Activated gamma-delta T cell (primary cell): ENCODE measurements at regions not wholly inside any gene's neighbourhood (a gene's known extent, or its start where the extent isn't known, plus 50 kb on each side); places are given as distances from the start of the nearest gene placed in this dataset.

Experiments used
- DNase-seq: peaks from one replicate; lab custom pipeline; 2025; lab: John Stamatoyannopoulos, UW

DNA sequence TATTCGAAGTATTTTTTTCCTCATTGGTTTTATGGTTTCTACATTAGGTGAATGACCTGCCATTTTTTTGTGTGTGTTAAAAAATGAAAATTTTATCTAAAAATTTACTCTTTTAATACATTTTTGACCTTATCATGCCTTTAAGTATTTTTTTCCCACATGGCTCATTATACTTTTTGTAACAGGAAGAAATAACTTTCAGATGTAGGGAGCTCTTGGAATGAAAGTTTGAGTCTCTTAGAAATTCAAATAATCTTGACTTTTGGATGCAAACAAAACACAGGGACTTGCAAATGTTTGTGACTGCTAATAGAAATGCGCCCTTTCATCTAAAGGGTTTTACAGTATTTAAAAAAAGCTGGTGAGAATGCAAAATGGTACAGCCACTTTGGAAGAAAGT, 457.9 kb downstream of the KLF5 start:
- no peak for DNase-seq

DNA sequence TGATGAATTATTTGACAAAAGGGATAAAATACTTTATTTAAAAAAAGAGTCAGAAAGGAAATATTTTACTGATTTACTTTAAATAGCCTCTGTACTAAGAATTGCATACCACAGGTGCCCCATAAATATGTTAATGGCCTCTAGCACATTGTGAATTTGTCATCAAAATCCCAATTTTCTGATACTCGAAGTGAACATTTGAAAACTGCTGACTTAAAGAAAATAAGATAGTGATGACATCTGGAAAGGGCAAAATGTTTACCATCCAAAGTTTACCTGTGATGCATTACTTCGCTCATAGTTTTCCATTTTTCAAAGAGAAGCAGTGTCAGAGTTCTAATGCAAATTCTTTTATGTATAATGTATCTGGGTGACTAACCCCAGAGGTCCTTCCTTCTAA, 455.4 kb downstream of the KLF5 start:
- no peak for DNase-seq

DNA sequence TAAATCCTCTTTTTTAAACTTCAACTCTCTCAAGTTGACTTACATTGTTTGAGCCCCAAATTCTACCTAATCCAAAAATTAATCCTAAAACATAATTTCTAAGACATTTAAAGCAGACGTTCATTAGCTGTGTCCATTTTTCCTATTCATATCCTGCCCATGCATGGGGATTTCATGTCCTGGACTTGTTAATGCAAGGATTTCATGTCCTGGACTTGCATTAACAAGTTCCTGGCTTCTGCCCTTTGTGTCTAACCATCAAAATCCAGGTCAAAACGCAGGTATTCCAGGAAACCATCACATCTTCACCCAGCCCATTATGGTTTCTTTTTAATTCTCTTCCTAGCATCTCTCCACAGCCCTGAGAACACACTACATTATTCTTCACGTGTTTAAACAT, 454.9 kb downstream of the KLF5 start:
- no peak for DNase-seq

DNA sequence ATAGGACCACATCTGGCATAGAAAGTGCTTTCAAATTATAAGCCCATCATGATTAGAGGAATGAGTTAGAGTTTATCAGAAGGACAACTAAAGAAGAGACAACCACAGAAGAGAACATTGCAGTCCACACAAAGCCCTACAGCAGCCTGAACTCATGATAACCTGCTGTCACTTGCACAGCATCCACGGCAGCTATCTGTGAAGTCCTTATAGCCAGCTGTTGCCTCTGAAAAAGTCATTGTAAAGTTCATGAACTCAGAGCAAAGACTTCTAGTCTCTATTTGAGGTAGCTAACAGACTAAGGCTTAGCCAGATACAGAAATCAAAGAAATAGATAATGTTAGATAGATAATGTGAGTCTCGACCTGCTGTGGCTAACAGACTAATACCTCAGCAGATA, 450.0 kb downstream of the KLF5 start:
- DNase-seq, result no peak

DNA sequence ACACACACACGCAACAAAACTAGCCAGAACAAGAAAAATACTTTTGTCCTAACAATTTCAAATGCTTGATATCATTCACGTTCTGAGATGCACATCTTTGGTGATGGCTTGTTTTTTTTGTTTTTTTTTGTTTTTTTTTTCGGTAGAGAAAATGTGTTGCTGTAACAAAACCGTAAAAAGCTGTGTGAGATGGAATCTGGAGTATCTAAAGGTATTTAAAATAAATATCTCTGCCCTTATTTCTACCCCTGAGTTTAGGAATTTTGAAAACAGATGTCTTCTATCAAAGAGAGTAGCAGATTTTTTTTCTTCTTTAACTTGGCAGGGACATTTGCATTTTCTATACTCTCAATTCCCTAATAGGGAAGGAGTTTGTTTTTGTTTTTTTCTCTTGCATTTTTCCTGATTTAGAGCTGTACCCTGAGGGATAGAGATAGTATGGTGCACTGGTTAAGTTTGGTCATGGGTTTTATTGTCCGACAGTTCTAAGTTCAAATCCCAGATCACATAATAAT, 446.6 kb downstream of the KLF5 start:
- no peak for DNase-seq

DNA sequence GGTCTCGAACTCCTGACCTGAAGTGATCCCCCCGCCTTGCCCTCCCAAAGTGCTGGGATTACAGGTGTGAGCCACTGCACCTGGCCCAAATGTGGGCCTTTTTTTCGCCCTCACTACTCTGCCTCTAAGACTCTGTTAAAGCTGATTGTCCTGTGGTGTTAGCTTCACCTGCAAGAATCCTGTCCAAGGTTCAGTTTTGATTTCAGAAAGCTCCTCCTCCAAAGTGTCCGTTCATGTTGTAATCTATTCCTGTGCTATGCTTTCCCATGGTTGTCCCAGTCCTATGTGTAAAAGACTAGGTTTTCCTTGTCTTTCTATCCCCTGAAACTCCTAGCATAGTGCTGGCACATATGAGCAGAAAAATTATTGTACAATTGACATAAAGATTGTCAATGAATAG, 440.9 kb downstream of the KLF5 start:
- DNase-seq, result no peak

DNA sequence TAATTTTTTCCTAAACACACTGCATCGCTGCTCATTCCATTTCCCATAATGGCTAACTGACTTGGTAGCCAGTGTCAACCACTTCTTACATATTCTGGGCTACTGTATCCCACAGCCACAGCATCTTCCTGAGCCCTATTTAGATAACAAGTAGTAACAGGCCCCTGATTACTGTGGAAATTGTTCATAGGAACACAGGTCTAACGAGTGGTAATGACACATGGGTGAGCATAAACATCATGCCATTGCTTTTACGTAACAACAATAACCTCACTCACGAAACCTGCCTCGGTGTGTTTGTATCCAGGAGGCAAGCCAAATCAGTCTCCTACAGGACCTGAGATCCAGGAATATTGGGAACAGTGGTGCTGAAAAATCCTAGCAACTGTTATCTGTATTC, 438.6 kb downstream of the KLF5 start:
- no peak for DNase-seq

DNA sequence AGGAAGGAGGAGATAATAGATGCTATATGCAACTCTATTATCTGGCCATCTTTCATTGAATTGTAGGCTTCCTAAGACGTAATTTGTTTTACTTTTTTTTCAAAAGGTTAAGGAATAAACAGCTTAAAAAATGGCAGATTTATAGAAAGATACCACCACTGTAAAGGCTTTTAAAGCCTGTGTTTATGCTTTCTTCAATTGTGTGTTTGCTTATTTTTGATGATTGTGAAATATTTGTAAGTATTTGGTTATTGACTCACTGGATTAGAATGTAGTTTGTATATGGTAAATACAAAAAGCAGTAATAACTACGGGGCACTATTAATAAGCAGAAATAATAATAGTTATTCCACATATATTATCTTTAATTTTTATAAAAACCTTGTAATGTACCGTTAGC, 437.9 kb downstream of the KLF5 start:
- no peak for DNase-seq

DNA sequence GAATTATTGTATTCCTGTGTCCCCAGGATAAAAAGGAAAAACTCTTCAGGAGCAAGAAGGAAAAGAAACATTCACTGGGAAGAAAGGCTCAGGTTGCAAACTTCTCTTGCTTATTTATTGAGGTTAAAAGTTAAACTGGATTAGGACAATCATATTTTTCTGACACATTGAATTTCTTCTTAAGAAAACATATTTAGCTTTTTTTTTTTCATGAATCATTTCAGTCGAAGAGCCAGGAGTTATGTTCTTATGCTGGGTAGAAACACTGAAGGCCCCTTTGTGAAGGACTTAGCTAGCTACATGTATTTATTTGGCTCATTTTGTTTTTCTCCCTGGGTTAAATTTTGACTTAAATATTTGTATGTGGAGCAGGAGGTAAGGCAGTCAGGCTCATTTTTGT, 434.0 kb downstream of the KLF5 start:
- no peak for DNase-seq

DNA sequence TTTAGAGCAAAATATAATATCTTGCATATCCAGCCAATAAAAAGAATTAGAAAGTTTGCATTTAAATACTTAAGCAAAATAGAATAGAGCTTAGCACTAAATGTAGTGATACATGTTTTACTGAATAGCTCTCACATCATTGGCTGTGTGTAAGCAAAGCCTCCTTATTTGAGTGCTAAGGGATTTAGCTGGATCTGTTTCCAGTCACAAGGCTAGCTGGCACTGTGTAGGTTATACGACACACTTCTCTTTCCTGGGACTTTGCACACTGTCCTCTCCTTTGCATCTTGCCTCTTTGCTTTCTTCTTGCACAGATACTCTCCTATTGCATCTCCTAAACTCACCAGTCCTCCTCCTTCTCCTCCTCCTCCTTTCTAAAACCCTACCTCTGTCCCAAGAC, 423.8 kb downstream of the KLF5 start:
- no peak for DNase-seq

DNA sequence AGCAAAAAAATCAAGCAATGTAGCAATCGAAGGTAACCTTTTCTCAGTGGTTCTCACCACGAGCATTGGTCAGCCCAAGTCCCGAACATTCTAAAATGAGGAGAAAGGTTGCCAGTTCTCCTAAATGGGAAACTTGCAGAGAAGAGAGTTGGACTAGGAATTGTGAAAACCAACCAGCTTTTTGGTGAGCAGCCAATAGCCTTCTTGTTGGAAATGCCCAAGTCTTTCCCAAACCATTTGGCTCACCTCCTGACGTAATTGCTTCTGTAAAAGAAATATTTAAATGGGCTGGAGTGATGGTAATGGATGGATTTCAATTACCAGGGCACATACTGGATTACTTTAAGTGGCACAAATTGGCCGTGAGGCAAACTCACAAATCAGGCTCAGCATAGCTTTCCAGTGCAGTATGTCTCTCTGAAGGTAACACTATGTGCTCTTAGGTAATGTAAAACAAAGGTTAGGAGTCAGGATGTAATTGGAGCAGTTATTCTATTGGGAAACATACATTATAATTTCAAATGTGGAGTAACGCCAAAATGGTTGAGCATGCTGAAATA, 423.2 kb downstream of the KLF5 start:
- DNase-seq, result no peak

DNA sequence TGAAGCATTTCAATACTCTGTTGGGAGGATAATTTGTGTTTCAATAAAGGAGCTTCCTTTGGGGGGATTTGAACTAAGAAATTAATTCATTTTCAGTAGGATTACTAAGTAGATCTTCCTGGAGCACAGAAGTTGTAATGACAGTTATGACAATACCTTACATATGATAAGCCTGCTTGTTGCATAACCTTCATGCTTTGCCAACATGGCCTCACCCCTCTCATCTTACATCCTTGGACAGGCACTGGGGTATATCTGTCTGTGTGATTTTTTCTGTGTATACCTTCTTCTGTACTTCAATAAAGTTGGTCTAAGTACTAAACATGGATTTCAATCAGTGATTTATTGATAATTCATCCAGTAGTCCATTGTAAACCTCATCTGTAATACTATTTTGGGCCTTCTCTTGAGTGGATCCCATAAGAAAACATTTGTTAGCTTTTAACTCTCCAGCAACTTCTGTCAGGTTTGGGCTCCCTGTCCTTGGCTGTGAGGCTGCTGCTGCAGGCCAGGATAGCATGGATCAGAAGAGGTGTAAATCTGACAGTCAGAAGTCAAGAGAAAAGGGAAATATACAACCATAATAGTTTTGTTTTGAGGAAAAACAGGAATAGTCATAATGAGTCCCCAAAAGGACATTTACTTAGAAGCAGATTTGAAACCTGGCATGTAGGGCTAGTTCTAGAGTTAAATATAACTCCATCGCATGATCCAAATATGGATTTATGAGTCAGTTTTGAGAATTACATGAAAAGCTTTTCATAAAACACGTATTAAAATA, 422.2 kb downstream of the KLF5 start:
- DNase-seq, result no peak

DNA sequence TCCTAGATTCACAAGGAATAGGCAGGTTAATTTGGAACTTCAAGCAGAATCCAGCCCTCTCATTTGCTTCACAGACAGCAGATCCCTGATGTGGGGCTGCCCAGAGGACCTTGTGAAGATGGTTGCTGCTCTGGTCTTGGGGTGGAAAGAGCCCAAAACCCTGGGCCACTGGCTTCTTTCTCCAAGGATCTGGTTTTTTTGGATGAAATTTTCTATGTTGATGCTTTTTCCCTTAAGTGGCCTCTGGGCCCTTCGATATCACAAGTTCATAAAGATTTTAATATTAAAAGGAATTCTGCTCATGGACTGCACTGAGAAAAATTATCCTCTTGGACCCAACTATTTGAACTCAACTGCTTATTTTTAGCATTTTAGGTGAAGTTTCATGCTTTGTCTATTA, 421.1 kb downstream of the KLF5 start:
- DNase-seq, result no peak

DNA sequence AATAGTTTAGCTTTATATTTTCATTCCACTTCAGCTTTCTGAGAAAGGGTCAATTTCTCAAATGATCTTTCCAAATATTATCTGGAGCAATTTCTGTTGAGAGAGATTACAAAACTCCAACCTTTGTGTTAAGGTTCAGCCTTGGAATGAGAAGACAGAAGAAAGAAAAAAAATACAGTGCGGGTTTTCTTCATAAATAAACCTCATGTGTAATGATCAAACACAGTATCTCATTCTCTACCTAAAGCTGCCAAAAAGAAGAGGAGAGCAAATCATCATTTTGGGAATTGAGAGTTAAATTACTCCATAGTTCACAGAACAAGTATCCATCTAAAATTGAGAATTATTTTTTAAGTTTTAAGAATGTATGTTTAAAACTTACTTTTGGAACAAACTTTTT, 420.5 kb downstream of the KLF5 start:
- no peak for DNase-seq

DNA sequence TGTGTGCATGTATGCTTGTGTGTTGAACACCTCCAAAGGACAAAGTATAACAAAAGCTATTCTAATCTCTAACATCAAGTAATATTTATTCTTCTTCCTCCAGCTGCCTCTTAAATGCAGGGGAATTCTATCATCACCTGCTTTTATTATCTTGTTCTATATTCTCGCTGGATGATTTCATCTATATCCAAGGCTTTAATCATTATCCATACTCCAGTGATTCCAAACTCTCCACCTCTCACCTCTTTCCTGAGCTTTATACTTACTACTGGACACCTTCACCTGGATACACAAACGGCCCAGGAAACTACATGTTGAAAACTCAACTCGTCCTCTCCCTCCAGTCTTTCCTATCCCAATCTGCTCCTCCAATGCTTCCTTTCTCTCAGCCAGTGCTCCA, 418.6 kb downstream of the KLF5 start:
- DNase-seq, result no peak

DNA sequence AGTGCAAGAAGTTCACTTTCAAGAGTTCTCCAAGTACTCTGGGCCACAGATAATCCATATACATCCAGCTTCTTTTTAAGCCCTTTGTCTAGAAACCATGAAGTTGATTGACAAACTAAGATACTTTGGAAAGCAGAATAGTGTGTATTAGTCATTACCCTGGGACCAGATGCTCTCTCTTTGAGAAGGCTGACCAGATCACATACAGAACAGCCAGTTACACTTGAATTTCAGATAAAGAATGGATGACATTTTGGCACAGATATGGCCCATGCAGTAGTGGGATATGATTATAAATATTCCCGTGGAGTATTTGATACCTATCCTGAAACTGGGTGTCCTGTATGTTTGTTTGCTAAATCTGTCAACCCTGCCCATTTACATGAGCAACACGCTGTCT, 414.2 kb downstream of the KLF5 start:
- DNase-seq, result no peak

DNA sequence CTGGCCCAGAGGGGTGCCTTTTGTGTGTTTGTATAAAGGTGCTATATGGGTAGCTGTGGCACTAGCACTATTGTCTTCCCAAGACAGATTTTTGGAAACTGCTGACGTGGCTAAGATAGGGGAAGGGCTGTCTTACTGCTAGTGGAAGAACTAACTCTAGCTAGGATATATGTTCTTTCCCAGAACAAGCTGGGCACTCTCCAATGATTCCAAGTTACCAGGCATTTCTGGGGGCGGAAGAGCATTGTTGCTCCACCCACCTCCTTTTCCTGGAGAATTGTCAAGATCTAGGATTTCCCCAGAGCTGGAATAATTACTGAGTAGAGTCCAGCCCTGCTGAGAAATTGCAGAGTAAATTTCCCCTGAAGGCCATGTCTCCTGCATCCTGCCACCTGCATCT, 408.3 kb downstream of the KLF5 start:
- no peak for DNase-seq

DNA sequence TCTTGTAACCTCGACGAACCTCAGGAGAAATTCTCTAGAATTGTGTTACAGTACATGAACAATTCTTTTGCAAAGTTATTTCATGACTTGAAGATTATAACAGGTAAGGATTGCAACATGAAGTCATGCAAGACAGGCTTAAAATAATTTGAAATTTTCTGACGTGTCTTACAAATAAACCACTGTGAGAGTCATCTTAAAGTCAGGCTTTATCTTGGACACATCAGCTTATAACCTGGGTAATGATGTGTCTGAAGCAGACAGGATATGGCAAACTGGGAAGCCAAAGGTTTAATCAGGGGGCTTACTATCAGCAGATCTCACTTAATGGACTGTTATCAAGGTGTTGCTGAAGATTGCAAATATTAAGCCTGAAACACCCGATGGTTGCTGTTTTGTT, 407.8 kb downstream of the KLF5 start:
- DNase-seq, result no peak

DNA sequence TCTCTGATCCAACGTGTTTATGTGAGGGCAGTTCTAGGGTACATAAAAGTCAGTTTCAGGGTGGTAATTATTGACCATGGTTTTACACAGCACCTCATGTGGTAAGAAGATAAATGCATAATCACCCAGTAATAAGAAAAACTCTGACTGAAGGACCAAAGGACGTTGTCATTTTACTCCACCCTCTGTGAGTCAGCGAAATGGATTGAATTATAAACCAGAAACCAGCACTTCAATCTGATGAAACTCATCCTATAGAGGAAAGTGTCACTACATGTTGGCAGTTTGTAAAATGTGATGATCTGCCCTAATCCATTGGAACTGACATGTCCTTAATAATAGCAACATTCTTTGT, 406.8 kb downstream of the KLF5 start:
- no peak for DNase-seq

DNA sequence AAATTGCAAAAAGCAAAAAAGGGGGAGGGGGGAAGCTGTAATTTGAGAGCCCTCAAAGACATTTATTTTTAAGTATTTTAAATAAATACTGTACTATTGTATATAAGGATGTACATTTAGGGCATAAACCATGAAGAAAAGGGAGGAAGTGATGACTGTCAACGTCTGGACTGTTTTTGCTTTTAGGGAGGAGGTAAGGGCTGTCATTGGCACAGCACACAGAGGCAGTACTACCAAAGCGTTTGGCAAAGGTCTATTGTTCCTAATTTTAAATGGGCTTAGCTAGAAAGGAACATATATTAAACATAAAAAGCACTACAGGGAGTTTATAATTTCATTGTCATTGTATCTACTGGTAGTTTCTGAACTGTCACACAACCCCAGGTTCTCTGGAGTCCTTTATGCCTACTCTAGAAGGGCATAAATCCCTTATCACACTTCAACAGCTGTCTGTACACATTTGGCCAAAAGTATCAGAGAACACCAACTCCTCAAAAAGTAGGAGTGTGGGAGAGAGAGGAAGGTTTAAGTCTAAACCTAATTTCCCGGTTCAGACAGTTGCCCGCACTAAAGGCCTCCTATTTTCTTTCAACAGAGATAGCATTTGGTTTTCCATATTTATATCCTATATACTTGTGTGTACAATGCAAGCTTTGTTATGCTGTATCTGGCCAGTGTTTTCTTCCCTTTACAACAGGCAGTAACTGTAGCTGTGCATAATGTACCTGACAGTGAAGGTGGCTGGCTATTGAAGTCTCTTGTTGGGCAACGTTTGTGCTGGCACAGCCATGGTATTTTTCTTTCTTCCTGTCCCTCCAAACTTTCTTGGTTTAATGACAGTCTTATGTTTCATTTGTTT, 406.2 kb downstream of the KLF5 start:
- no peak for DNase-seq

DNA sequence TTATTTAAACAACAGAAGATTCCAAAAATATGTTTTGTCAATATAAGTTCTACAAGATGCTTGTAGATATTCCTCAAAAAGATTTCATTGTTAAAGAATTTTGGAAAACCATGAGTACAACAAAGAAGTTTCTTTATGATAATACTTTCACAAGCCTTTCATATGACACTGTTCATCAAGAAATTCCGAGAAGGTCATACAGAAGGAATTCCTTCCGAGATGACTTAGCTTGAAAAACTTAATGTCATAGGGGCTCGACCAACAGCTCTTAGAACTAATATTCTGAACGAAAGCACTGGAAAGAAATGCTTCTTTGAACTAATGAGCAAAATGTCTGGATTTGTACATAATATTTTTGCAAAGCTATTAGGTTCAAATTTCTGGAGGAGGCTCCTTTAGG, 403.4 kb downstream of the KLF5 start:
- no peak for DNase-seq

DNA sequence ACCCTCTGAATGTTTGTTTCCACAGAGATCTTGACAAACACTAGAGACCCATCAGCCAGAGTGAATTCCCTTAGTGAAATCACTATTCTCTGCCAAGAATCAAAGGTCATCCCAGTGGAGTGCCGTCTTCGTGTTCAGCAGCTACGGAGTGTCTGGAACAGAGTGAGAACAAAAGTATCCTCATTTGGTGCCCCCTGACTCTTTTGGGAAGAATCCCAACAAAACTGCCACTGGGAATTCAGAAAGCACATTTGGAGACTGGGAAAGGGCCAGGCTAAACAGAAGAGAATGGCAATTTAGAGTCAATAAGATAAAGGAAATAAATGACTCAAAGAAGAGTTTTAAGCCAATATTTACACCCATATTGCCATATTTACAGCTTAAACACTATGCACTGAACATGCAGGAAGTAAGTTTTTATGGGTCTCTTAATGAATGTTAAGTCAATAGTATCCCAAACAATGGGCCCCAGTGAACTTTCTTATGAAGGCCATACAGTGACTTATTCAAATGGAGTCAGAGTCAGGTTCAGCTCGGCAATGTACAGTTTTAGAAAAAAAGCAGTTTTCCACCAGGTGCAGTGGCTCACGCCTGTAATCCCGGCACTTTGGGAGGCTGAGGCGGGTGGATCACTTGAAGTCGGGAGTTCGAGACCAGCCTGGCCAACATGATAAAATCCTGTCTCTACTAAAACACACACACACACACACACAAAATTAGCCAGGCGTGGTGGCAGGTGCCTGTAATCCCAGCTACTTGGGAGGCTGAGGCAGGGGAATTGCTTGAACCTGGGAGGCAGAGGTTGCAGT, 392.6 kb downstream of the KLF5 start:
- no peak for DNase-seq
